H1 (cell line): ENCODE measurements at regions not wholly inside any gene's neighbourhood (a gene's known extent, or its start where the extent isn't known, plus 50 kb on each side); places are given as distances from the start of the nearest gene placed in this dataset.

Experiments
- CTCF ChIA-PET: fragments of 300-600 bp; sonication (Branson Sonifier 250); formaldehyde crosslinking; loops from one replicate; lab custom pipeline; 2021; ENCODE audit not compliant: partially characterized antibody; lab: Charles Lee
- POLR2A ChIA-PET: fragments of 300-600 bp; sonication (Branson Sonifier 250); formaldehyde crosslinking; loops from one replicate; lab custom pipeline; 2021; ENCODE audit warnings: inconsistent platforms; ENCODE audit not compliant: partially characterized antibody; lab: Charles Lee
- DNase-seq, 2 experiments: peaks; one replicate each; pipeline versions ENCODE4 v3.0.0 to v3.0.0-alpha.2; 2010 to 2022; ENCODE audit warnings: low spot score in 2 of 2, low read depth in 1 of 2, mixed read lengths in 1 of 2
- FAIRE-seq: peaks from 2 replicates; lab custom pipeline; 2011; peaks lifted over from hg19 to GRCh38; lab: Jason Lieb, UNC
- H2AFZ ChIP-seq: 2 replicates; pipeline ENCODE4 v1.8.1; 2012; ENCODE audit warnings: low read length, inconsistent platforms
- H2AK5ac ChIP-seq: 2 replicates; pipeline ENCODE4 v1.6.1; 2013; ENCODE audit warnings: low read depth, low read length
- H2BK120ac ChIP-seq: replicated peaks from 2 replicates; pipeline ENCODE3; 2013; ENCODE audit warnings: low read depth, low read length, inconsistent platforms
- H2BK12ac ChIP-seq: 2 replicates; pipeline ENCODE4 v1.6.1; 2013; ENCODE audit warnings: low read depth, low read length
- H2BK15ac ChIP-seq: 2 replicates; pipeline ENCODE4 v1.6.1; 2013; ENCODE audit warnings: low read length
- H2BK20ac ChIP-seq: 2 replicates; pipeline ENCODE4 v1.6.1; 2013; ENCODE audit warnings: low read length
- H2BK5ac ChIP-seq: 2 replicates; pipeline ENCODE4 v1.6.1; 2013; ENCODE audit warnings: low read depth, low read length
- H3K14ac ChIP-seq: 2 replicates; pipeline ENCODE4 v1.6.1; 2013; ENCODE audit warnings: inconsistent platforms; ENCODE audit not compliant: insufficient read length
- H3K18ac ChIP-seq: 2 replicates; pipeline ENCODE4 v1.6.1; 2013; ENCODE audit warnings: low read length; ENCODE audit errors: extremely low read depth
- H3K23ac ChIP-seq: 2 replicates; pipeline ENCODE4 v1.6.1; 2013; ENCODE audit warnings: inconsistent platforms; ENCODE audit not compliant: insufficient read length
- H3K23me2 ChIP-seq: 2 replicates; pipeline ENCODE4 v1.6.1; 2013; ENCODE audit warnings: low read depth, low read length
- H3K27ac ChIP-seq: 2 replicates; pipeline ENCODE4 v1.6.1; 2011; ENCODE audit warnings: low read depth, low read length, inconsistent platforms
- H3K27me3 ChIP-seq, 4 experiments: replicated peaks in 1 of 4; 1 replicate in 1 of 4; 2 replicates in 3 of 4; pipeline versions ENCODE4 v1.6.1 to v1.8.1; 2011 to 2013; ENCODE audit warnings: low read length in 3 of 4, mild to moderate bottlenecking in 3 of 4, inconsistent platforms in 2 of 4, mixed read lengths in 2 of 4, moderate library complexity in 1 of 4; ENCODE audit not compliant: control insufficient read depth in 3 of 4, insufficient read depth in 3 of 4; ENCODE audit errors: extremely low read depth in 1 of 4
- H3K36me3 ChIP-seq, 4 experiments: 2 replicates each; pipeline versions ENCODE4 v1.6.1 to v1.8.1; 2011 to 2013; ENCODE audit warnings: mild to moderate bottlenecking in 4 of 4, low read length in 3 of 4, moderate library complexity in 2 of 4, control low read depth in 1 of 4, inconsistent platforms in 1 of 4; ENCODE audit not compliant: insufficient read depth in 4 of 4, control insufficient read depth in 2 of 4
- H3K4ac ChIP-seq: replicated peaks from 2 replicates; pipeline ENCODE3; 2013; ENCODE audit warnings: low read length, low read depth, mixed read lengths, inconsistent platforms; ENCODE audit not compliant: insufficient read length
- H3K4me1 ChIP-seq, 4 experiments: replicated peaks in 1 of 4; 1 replicate in 1 of 4; 2 replicates in 3 of 4; pipeline versions ENCODE4 v1.6.1 to v1.8.1; 2011 to 2013; ENCODE audit warnings: low read length in 3 of 4, inconsistent platforms in 2 of 4, mixed read lengths in 1 of 4; ENCODE audit not compliant: insufficient read depth in 4 of 4, control insufficient read depth in 3 of 4
- H3K4me2 ChIP-seq, 2 experiments: 2 replicates each; pipeline versions ENCODE4 v1.6.1 to v1.8.1; 2011 to 2013; ENCODE audit warnings: low read depth in 2 of 2, low read length in 2 of 2, control low read depth in 1 of 2, inconsistent platforms in 1 of 2, mild to moderate bottlenecking in 1 of 2; ENCODE audit not compliant: insufficient read depth in 1 of 2
- H3K4me3 ChIP-seq, 4 experiments: fragments of 200-600, 300-600 bp in 1 of 4; sonication (generic), shearing (Covaris generic), sonication (Bioruptor Twin) in 1 of 4; 2 replicates each; pipeline versions ENCODE4 v1.5.1 to v1.8.1; 2011 to 2016; ENCODE audit warnings: low read length in 4 of 4, low read depth in 3 of 4, control low read depth in 2 of 4, inconsistent platforms in 2 of 4, mild to moderate bottlenecking in 2 of 4, mixed read lengths in 1 of 4, moderate library complexity in 1 of 4; ENCODE audit not compliant: insufficient read depth in 2 of 4; ENCODE audit errors: extremely low read depth in 1 of 4
- H3K56ac ChIP-seq: replicated peaks from 2 replicates; pipeline ENCODE3; 2013; ENCODE audit warnings: low read depth, mild to moderate bottlenecking, mixed read lengths, low read length, inconsistent platforms; ENCODE audit not compliant: insufficient read length
- H3K79me1 ChIP-seq: 2 replicates; pipeline ENCODE4 v1.6.1; 2013; ENCODE audit warnings: low read depth, low read length, control low read depth
- H3K79me2 ChIP-seq, 2 experiments: 2 replicates each; pipeline versions ENCODE4 v1.6.1 to v1.8.1; 2012 to 2013; ENCODE audit warnings: low read length in 2 of 2, mild to moderate bottlenecking in 2 of 2, inconsistent platforms in 1 of 2; ENCODE audit not compliant: insufficient read depth in 2 of 2, control insufficient read depth in 1 of 2
- H3K9ac ChIP-seq, 4 experiments: replicated peaks in 1 of 4; 1 replicate in 1 of 4; 2 replicates in 3 of 4; pipeline versions ENCODE4 v1.6.1 to v1.8.1; 2011 to 2013; ENCODE audit warnings: low read depth in 3 of 4, low read length in 3 of 4, control low read depth in 2 of 4, mild to moderate bottlenecking in 2 of 4, moderate library complexity in 2 of 4, inconsistent platforms in 1 of 4; ENCODE audit errors: extremely low read depth in 1 of 4
- H3K9me3 ChIP-seq, 2 experiments: 2 replicates each; pipeline versions ENCODE4 v1.6.1 to v1.8.1; 2012 to 2013; ENCODE audit warnings: mild to moderate bottlenecking in 2 of 2, moderate library complexity in 2 of 2, control low read depth in 1 of 2, inconsistent platforms in 1 of 2, low read depth in 1 of 2, low read length in 1 of 2, mixed read lengths in 1 of 2; ENCODE audit not compliant: insufficient read depth in 2 of 2
- H4K20me1 ChIP-seq, 2 experiments: replicated peaks in 1 of 2; 2 replicates each; pipeline versions ENCODE3 to v1.8.1; 2011 to 2013; ENCODE audit warnings: inconsistent platforms in 2 of 2, low read length in 2 of 2, mild to moderate bottlenecking in 1 of 2; ENCODE audit not compliant: insufficient read depth in 2 of 2, control insufficient read depth in 1 of 2
- H4K5ac ChIP-seq: 2 replicates; pipeline ENCODE4 v1.6.1; 2013; ENCODE audit warnings: low read length, low read depth, mixed read lengths, inconsistent platforms; ENCODE audit not compliant: insufficient read length
- H4K8ac ChIP-seq: 2 replicates; pipeline ENCODE4 v1.8.0; 2013; ENCODE audit warnings: mild to moderate bottlenecking, moderate library complexity, low read length, inconsistent platforms; ENCODE audit not compliant: insufficient read depth; ENCODE audit errors: extremely low read depth
- H4K91ac ChIP-seq: replicated peaks from 2 replicates; pipeline ENCODE3; 2013; ENCODE audit warnings: low read length, mixed read lengths, inconsistent platforms; ENCODE audit not compliant: insufficient read length
- GABPA ChIP-seq: IDR thresholded peaks from 2 replicates; pipeline ENCODE4 v1.6.1; 2011; ENCODE audit warnings: mild to moderate bottlenecking, low read length, moderate library complexity, borderline replicate concordance; ENCODE audit not compliant: insufficient read depth
- JUN ChIP-seq: IDR thresholded peaks from 2 replicates; pipeline ENCODE4 v1.6.1; 2011; ENCODE audit warnings: low read depth, mild to moderate bottlenecking, improper control_type of control experiment, low read length
- SIRT6 ChIP-seq: IDR thresholded peaks from one replicate; pipeline ENCODE4 v1.7.1; 2012; ENCODE audit warnings: low read length, inconsistent platforms

- no peak overlapping the region for H3K14ac ChIP-seq
- no peak overlapping the region for H4K8ac ChIP-seq
- H4K5ac ChIP-seq: no peak overlapping the region
- ChIA-PET CTCF (interaction anchor here (1.7 kb wide), 1 partner anchor 366 kb away, joined by 3 read pairs; no protein-coding TSS in a partner anchor), POLR2A (no interaction called here)
- no peak overlapping the region for H3K4me2 ChIP-seq
- no peaks in the 10 kb centered on the region for H3K9me3 ChIP-seq
- TF ChIP-seq JUN (no peak), GABPA (no peak), SIRT6 (no peak)
- FAIRE-seq (no peak), DNase-seq (no peak)
- H3K36me3 ChIP-seq: no peaks in the 10 kb centered on the region
- H2BK12ac ChIP-seq: no peak overlapping the region
- no peak overlapping the region for H3K4me3 ChIP-seq
- H4K91ac ChIP-seq: no peak overlapping the region
- no peaks in the 10 kb centered on the region for H3K23me2 ChIP-seq
- no peak overlapping the region for H2BK120ac ChIP-seq
- H4K20me1 ChIP-seq: no peaks in the 10 kb centered on the region
- no peaks in the 10 kb centered on the region for H3K4me1 ChIP-seq
- H3K9ac ChIP-seq: no peak overlapping the region
- H3K79me2 ChIP-seq: no peaks in the 10 kb centered on the region
- H3K27me3 ChIP-seq: no peaks in the 10 kb centered on the region
- H3K23ac ChIP-seq: no peak overlapping the region
- no peak overlapping the region for H3K56ac ChIP-seq
- no peak overlapping the region for H3K27ac ChIP-seq
- no peak overlapping the region for H2BK5ac ChIP-seq
- no peak overlapping the region for H2AFZ ChIP-seq
- no peak overlapping the region for H2BK20ac ChIP-seq
- no peak overlapping the region for H3K4ac ChIP-seq
- no peak overlapping the region for H2BK15ac ChIP-seq
- no peaks in the 10 kb centered on the region for H3K79me1 ChIP-seq
- H3K18ac ChIP-seq: no peak overlapping the region
- no peak overlapping the region for H2AK5ac ChIP-seq
These were observed 264.1 kb upstream of the GATB start for GRCh38 chr4:152024881-152025280.
